HFFc6 (cell line): ENCODE measurements at regions not wholly inside any gene's neighbourhood (a gene's known extent, or its start where the extent isn't known, plus 50 kb on each side); places are given as distances from the start of the nearest gene placed in this dataset.
A peak's percentile ranks its signal among the peaks of the same experiment; 100 is the strongest.

Source experiments
- DNase-seq: peaks from one replicate; pipeline ENCODE4 v3.0.0-alpha.2; 2018
- H3K27ac Mint-ChIP-seq: 2 replicates; pipeline ENCODE4 v1.8.0; 2020; ENCODE audit warnings: mild to moderate bottlenecking, mixed read lengths
- H3K27me3 Mint-ChIP-seq: 2 replicates; pipeline ENCODE4 v1.8.0; 2021; ENCODE audit warnings: mild to moderate bottlenecking, moderate library complexity, mixed read lengths; ENCODE audit not compliant: insufficient read depth
- H3K36me3 Mint-ChIP-seq: 2 replicates; pipeline ENCODE4 v1.8.0; 2021; ENCODE audit warnings: low read depth, mixed read lengths
- H3K4me1 Mint-ChIP-seq: 2 replicates; pipeline ENCODE4 v1.8.0; 2020; ENCODE audit warnings: low read depth, mixed read lengths
- H3K4me3 Mint-ChIP-seq: 2 replicates; pipeline ENCODE4 v1.8.0; 2020; ENCODE audit warnings: mild to moderate bottlenecking, moderate library complexity, mixed read lengths
- H3K9me3 Mint-ChIP-seq: 2 replicates; pipeline ENCODE4 v1.8.0; 2020; ENCODE audit warnings: mild to moderate bottlenecking, mixed read lengths
- TF ChIP-seq, protein P1 (sequence below): fragments of 200-600 bp; sonication (generic); IDR thresholded peaks from 2 replicates; pipeline ENCODE4 v1.5.0; 2021; ENCODE audit warnings: antibody characterized with exemption, mild to moderate bottlenecking

DNA sequence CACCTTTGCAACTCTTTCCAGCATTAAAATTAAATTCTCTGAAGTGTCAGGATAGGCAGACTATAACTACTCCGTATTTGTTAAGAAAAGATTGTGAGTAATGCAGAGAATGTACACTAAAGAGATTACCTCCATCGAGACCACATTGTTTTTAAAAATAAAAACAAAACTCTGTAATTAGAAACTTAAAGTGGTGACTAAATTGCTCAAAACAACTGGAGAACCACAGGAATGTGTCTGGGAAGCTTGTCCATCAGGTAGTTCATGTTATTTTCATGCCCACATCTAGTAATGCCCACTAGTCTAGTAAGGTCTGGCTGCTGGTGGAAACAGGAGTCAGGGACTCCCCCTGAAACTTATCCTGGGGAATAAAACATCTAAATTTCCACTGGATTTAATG is 103.0 kb upstream of the FOXQ1 start:
- TF ChIP-seq, protein P1, sequence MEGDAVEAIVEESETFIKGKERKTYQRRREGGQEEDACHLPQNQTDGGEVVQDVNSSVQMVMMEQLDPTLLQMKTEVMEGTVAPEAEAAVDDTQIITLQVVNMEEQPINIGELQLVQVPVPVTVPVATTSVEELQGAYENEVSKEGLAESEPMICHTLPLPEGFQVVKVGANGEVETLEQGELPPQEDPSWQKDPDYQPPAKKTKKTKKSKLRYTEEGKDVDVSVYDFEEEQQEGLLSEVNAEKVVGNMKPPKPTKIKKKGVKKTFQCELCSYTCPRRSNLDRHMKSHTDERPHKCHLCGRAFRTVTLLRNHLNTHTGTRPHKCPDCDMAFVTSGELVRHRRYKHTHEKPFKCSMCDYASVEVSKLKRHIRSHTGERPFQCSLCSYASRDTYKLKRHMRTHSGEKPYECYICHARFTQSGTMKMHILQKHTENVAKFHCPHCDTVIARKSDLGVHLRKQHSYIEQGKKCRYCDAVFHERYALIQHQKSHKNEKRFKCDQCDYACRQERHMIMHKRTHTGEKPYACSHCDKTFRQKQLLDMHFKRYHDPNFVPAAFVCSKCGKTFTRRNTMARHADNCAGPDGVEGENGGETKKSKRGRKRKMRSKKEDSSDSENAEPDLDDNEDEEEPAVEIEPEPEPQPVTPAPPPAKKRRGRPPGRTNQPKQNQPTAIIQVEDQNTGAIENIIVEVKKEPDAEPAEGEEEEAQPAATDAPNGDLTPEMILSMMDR = no peak
- H3K36me3 Mint-ChIP-seq = no peaks in the 10 kb centered on the region
- no peaks in the 10 kb centered on the region for H3K9me3 Mint-ChIP-seq
- no peak overlapping the region; the same call in 1 of the 2 replicates for H3K27ac Mint-ChIP-seq
- H3K27me3 Mint-ChIP-seq = no peaks in the 10 kb centered on the region
- peak; percentile 31 for DNase-seq
- peaks cover 14% of the 10 kb centered on the region for H3K4me1 Mint-ChIP-seq
- no peak overlapping the region for H3K4me3 Mint-ChIP-seq

DNA sequence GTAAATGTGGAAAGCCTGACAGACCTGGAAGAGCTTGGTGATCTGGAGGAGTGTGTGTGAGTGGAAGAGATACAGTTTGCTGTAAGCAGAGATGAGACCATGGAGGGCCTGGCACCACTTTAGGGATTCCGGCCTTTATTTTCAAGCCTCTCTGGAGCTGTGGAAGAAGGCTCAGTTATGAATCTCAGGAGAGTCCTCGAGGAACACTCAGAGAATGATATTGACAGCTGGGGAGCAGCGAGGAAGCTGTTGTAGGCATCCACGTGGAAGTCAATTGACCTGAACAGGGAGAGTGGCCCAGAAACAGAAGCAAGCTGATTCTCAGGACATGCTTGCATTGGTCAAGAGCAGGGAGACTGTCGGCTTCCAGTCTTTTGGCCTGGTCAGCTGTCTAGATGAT is 108.4 kb upstream of the FOXQ1 start:
- Mint-ChIP-seq H3K27ac (no peak overlapping the region), H3K9me3 (no peaks in the 10 kb centered on the region), H3K36me3 (no peaks in the 10 kb centered on the region), H3K4me3 (no peak overlapping the region), H3K4me1 (peaks cover 48% of the 10 kb centered on the region), H3K27me3 (peaks cover 2% of the 10 kb centered on the region; the same call in 1 of the 2 replicates)
- TF ChIP-seq, protein P1 = no peak
- no peak for DNase-seq

DNA sequence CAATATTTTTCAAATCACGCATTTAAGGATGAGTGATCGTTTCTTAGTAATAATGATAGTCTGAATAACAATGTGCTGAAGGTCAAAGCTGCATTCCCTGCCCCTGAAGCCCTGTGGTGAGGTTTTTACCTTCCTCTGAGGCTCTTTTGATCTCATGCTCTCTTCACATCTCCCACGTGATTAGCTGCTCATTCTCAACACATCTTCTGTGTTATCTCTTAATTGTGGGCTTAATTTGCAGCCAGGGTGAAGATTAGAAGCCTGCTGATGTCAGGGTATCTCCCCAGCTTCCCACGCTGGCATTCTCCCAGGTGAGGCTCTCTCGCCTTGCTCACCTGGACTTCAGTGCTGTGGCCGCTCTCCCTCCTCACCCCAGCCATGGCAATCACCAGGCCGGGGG is 109.7 kb upstream of the FOXQ1 start:
- no peak for DNase-seq
- Mint-ChIP-seq H3K36me3 (no peaks in the 10 kb centered on the region), H3K4me1 (peaks cover 44% of the 10 kb centered on the region), H3K27me3 (peaks cover 2% of the 10 kb centered on the region; the same call in 1 of the 2 replicates), H3K9me3 (no peaks in the 10 kb centered on the region), H3K27ac (peak overlapping the region; percentile 55), H3K4me3 (no peak overlapping the region)
- TF ChIP-seq, protein P1 = no peak

DNA sequence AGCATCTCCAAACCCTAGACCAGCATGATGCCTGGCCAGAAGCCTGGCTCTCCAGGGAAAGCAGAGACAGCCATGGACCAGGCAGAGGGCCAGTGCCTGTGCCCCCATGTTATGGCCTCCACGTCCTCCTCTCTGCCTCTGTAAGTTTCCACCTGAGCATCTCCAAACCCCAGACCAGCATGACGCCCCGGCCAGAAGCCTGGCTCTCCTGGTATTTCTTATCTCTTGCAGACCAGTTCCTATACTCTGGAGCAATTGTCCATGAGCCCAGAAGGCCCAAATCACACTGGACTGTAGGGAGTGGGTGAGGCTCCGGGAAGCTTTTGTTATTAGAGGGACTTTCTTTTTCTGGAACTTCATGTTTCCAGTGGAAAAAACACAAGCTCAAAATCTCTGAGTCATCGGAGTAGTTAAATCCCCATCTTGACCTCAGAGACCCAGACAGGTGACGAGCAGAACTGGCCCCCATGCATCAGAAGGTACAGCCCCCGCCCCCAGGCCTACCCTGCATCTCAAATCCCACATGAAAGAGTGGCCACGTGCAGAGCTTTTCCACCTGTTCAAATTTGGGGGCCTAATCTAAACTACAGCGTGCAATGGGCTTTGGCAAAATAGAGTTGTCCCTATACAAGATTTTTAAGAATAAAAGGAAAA is 110.2 kb upstream of the FOXQ1 start:
- H3K36me3 Mint-ChIP-seq = no peaks in the 10 kb centered on the region

DNA sequence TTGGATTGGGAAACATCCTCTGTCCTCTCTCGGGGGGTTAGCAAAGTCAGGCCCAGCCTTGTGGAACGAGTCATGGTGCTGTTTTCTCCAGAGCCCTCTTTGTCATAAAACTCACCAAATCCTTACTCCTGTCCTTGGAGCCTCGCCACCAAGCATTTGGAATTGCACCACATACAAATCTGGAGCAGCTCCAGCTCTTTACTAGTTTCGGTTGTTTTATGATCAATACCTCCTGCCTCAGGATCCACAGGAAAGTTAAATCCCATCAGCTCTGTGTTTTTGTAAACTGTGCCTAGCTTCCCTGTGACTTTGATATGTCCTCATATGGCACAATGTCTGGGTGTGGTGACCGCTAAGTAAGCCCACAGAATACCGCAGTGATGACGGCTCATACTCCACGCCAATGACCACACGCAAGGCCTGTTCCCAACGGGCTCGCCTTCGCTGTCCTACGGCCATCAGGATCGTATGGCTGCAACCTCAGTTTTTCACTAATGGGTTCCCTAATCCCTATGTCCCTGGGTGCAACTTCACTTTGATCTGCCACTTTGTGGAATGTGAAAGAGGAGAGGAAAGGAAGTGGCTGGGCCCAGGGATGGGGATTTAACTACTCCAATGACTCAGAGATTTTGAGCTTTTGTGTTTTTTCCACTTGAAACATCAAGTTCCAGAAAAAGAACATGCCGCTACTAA is 111.3 kb upstream of the FOXQ1 start:
- peak; percentile 97 for DNase-seq
- H3K27ac Mint-ChIP-seq = peak overlapping the region; percentile 97
- peaks cover 4% of the 10 kb centered on the region; the same call in 1 of the 2 replicates for H3K9me3 Mint-ChIP-seq
- H3K4me1 Mint-ChIP-seq = peaks cover 44% of the 10 kb centered on the region
- TF ChIP-seq, protein P1 = no peak
- H3K36me3 Mint-ChIP-seq = peaks cover 8% of the 10 kb centered on the region
- H3K4me3 Mint-ChIP-seq = peak overlapping the region; percentile 73
- H3K27me3 Mint-ChIP-seq = peaks cover 2% of the 10 kb centered on the region; the same call in 1 of the 2 replicates

More for the DNA sequence above, 110.2 kb upstream of the FOXQ1 start:
- peak overlapping the region; percentile 97 for H3K27ac Mint-ChIP-seq
- no peak for DNase-seq
- no peak overlapping the region for H3K4me3 Mint-ChIP-seq
- TF ChIP-seq, protein P1 = no peak
- H3K27me3 Mint-ChIP-seq = peaks cover 2% of the 10 kb centered on the region; the same call in 1 of the 2 replicates
- H3K9me3 Mint-ChIP-seq = no peaks in the 10 kb centered on the region
- peaks cover 44% of the 10 kb centered on the region for H3K4me1 Mint-ChIP-seq
